Caco-2 (cell line): ENCODE measurements at regions not wholly inside any gene's neighbourhood (a gene's known extent, or its start where the extent isn't known, plus 50 kb on each side); places are given as distances from the start of the nearest gene placed in this dataset.

ENCODE experiments used
- BruUV-seq: library from RNA; stranded (reverse); fragments of 400-500 nt; replicated peaks from 2 replicates; lab custom pipeline; 2021; lab: Mats Ljungman, UMichigan
- CTCF ChIA-PET: fragments of 300-600 bp; sonication (Branson Sonifier 250); formaldehyde crosslinking; loops from one replicate; lab custom pipeline; 2022; ENCODE audit warnings: antibody characterized with exemption; lab: Charles Lee
- POLR2A ChIA-PET: fragments of 300-600 bp; sonication (Branson Sonifier 250); formaldehyde crosslinking; loops from one replicate; lab custom pipeline; 2022; ENCODE audit warnings: antibody characterized with exemption; lab: Charles Lee
- DNase-seq, 2 experiments: peaks; one replicate each; pipeline versions ENCODE4 v3.0.0 to v3.0.0-alpha.2; 2020 to 2022
- H3K27me3 ChIP-seq: replicated peaks from 2 replicates; pipeline ENCODE4 v1.6.0; 2011; ENCODE audit warnings: low read length; ENCODE audit not compliant: control insufficient read depth, insufficient read depth
- H3K36me3 ChIP-seq: 2 replicates; pipeline ENCODE4 v1.5.1; 2011; ENCODE audit warnings: low read length; ENCODE audit not compliant: control insufficient read depth, insufficient read depth
- H3K4me1 ChIP-seq: fragments of 250-450 bp; sonication (Bioruptor Pico); 2 replicates; pipeline ENCODE4 v1.5.1; 2020; ENCODE audit warnings: mild to moderate bottlenecking
- H3K4me3 ChIP-seq: 2 replicates; pipeline ENCODE4 v1.5.1; 2011; ENCODE audit warnings: low read depth, mild to moderate bottlenecking, control low read depth, low read length
- H3K9me3 ChIP-seq: fragments of 250-450 bp; sonication (Bioruptor Pico); 2 replicates; pipeline ENCODE4 v1.5.1; 2020; ENCODE audit warnings: mild to moderate bottlenecking, moderate library complexity
- H3K27ac Mint-ChIP-seq: one replicate; pipeline ENCODE4 v1.8.0; 2022; ENCODE audit warnings: mixed read lengths; ENCODE audit not compliant: unreplicated experiment
- H3K27me3 Mint-ChIP-seq: one replicate; pipeline ENCODE4 v1.8.0; 2022; ENCODE audit warnings: mixed read lengths; ENCODE audit not compliant: insufficient read depth, unreplicated experiment
- H3K36me3 Mint-ChIP-seq: one replicate; pipeline ENCODE4 v1.8.0; 2022; ENCODE audit warnings: mild to moderate bottlenecking, mixed read lengths; ENCODE audit not compliant: insufficient read depth, unreplicated experiment
- H3K4me1 Mint-ChIP-seq: one replicate; pipeline ENCODE4 v1.8.0; 2022; ENCODE audit warnings: low read depth, mixed read lengths; ENCODE audit not compliant: unreplicated experiment
- H3K4me3 Mint-ChIP-seq: one replicate; pipeline ENCODE4 v1.8.0; 2022; ENCODE audit warnings: mild to moderate bottlenecking, moderate library complexity, mixed read lengths; ENCODE audit not compliant: unreplicated experiment
- H3K9me3 Mint-ChIP-seq: one replicate; pipeline ENCODE4 v1.8.0; 2022; ENCODE audit warnings: mixed read lengths; ENCODE audit not compliant: unreplicated experiment
- intact Hi-C: fragments of 100-400 bp; cut with micrococcal nuclease; formaldehyde crosslinking; loops from one replicate; pipeline ENCODE4 v1.10.0; 2022; ENCODE audit not compliant: unreplicated experiment
- TF ChIP-seq, protein P1 (sequence below), 2 experiments: fragments of 200-600 bp in 1 of 2; IDR thresholded peaks; 1 replicate in 1 of 2; 2 replicates in 1 of 2; pipeline versions ENCODE4 v1.5.1 to v1.8.0; 2011 to 2022; ENCODE audit warnings: antibody characterized with exemption in 1 of 2, control low read depth in 1 of 2, inconsistent platforms in 1 of 2, low read depth in 1 of 2, low read length in 1 of 2, mild to moderate bottlenecking in 1 of 2, moderate library complexity in 1 of 2; ENCODE audit not compliant: insufficient read depth in 1 of 2, severe bottlenecking in 1 of 2, unreplicated experiment in 1 of 2

DNA sequence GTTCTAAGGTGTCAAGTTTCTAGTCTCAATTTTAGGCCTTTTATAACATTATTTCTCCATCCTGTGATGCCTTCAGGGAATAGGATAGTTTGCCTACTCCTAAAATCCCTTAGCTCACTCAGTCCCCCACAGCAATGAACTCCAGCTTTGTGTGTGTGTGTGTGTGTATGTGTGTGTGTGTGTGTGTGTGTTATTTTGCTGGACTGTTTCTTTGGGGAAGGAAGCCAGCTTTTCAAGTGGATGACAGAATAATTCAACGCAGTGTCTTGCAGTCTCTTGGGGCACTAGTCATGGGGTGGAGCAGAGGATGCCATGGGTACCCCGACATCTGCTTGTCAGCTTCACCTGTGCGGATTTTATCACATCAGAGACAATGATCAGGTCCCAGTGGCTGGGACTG, 262.8 kb upstream of the DAPK1 start:
- ChIA-PET CTCF (no interaction called here), POLR2A (no interaction called here)
- no peak overlapping the region for H3K4me3 ChIP-seq
- Mint-ChIP-seq H3K9me3 (no peaks in the 10 kb centered on the region), H3K4me3 (no peak overlapping the region), H3K36me3 (no peaks in the 10 kb centered on the region), H3K27ac (no peak overlapping the region), H3K27me3 (peaks cover 6% of the 10 kb centered on the region), H3K4me1 (no peaks in the 10 kb centered on the region)
- intact Hi-C loops: no loop called here
- no peak for DNase-seq
- no TSS peak for BruUV-seq
- H3K27me3 ChIP-seq: no peaks in the 10 kb centered on the region
- no peaks in the 10 kb centered on the region for H3K9me3 ChIP-seq
- H3K36me3 ChIP-seq: no peaks in the 10 kb centered on the region
- H3K4me1 ChIP-seq: no peaks in the 10 kb centered on the region
- TF ChIP-seq, protein P1, sequence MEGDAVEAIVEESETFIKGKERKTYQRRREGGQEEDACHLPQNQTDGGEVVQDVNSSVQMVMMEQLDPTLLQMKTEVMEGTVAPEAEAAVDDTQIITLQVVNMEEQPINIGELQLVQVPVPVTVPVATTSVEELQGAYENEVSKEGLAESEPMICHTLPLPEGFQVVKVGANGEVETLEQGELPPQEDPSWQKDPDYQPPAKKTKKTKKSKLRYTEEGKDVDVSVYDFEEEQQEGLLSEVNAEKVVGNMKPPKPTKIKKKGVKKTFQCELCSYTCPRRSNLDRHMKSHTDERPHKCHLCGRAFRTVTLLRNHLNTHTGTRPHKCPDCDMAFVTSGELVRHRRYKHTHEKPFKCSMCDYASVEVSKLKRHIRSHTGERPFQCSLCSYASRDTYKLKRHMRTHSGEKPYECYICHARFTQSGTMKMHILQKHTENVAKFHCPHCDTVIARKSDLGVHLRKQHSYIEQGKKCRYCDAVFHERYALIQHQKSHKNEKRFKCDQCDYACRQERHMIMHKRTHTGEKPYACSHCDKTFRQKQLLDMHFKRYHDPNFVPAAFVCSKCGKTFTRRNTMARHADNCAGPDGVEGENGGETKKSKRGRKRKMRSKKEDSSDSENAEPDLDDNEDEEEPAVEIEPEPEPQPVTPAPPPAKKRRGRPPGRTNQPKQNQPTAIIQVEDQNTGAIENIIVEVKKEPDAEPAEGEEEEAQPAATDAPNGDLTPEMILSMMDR (IDR thresholded peaks at IDR 0.05; ENCODE audit: insufficient read depth in 1 of 2, low read depth in 1 of 2, low read length in 1 of 2, severe bottlenecking in 1 of 2, unreplicated experiment in 1 of 2): no peak

DNA sequence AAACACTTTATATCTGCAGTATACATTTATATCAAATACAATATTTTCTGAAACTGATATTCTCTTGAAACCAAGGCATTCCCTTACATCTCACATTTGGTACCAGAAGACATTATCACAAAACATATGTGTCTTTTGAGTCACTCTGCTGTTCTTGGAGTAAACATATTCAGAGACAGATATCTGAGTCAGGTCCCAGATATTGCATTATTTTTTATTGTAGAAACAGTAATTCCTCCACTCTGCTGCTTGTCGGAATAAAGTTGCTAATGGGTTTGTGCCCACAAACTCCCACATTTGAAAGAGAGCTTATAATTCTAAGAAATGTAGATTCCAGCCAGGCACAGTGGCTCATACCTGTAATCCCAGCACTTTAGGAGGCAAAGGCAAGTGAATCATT, 261.1 kb upstream of the DAPK1 start:
- ChIA-PET POLR2A (no interaction called here), CTCF (no interaction called here)
- Mint-ChIP-seq H3K27ac (no peak overlapping the region), H3K4me3 (no peak overlapping the region), H3K36me3 (no peaks in the 10 kb centered on the region), H3K27me3 (peaks cover 6% of the 10 kb centered on the region), H3K4me1 (no peaks in the 10 kb centered on the region), H3K9me3 (no peaks in the 10 kb centered on the region)
- Histone ChIP-seq H3K36me3 (no peaks in the 10 kb centered on the region), H3K9me3 (no peaks in the 10 kb centered on the region), H3K4me3 (no peak overlapping the region), H3K27me3 (no peaks in the 10 kb centered on the region), H3K4me1 (no peaks in the 10 kb centered on the region)
- DNase-seq: no peak
- TF ChIP-seq, protein P1 (IDR thresholded peaks at IDR 0.05; ENCODE audit: insufficient read depth in 1 of 2, low read depth in 1 of 2, low read length in 1 of 2, severe bottlenecking in 1 of 2, unreplicated experiment in 1 of 2): no peak
- intact Hi-C loops: no loop called here
- BruUV-seq: no TSS peak

DNA sequence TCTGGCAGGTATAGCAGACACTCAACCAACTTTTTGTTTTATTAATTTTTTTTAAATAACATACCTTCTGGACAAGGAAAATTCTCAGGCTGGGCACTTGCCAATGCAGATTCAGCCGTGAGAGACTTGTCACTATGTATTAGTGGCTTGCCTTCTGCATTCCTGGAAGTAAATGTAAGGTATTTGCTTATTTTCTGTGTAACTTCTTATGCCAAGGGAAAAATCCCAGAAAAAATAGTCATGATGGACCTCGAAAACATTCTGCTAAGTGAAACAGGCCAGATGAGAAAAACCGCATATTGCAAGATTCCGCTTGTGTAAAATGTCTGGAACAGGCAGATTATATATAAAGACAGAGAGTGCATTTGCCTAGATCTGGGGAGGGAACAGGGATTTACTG, 260.3 kb upstream of the DAPK1 start:
- intact Hi-C loops: no loop called here
- CTCF ChIA-PET: no interaction called here
- H3K4me3 ChIP-seq: no peak overlapping the region
- no peaks in the 10 kb centered on the region for H3K4me1 ChIP-seq
- POLR2A ChIA-PET: no interaction called here
- H3K27ac Mint-ChIP-seq: no peak overlapping the region
- no peak for DNase-seq
- H3K4me1 Mint-ChIP-seq: no peaks in the 10 kb centered on the region
- no TSS peak for BruUV-seq
- TF ChIP-seq, protein P1 (IDR thresholded peaks at IDR 0.05; ENCODE audit: insufficient read depth in 1 of 2, low read depth in 1 of 2, low read length in 1 of 2, severe bottlenecking in 1 of 2, unreplicated experiment in 1 of 2): no peak
- no peaks in the 10 kb centered on the region for H3K9me3 ChIP-seq
- no peaks in the 10 kb centered on the region for H3K27me3 ChIP-seq
- H3K4me3 Mint-ChIP-seq: no peak overlapping the region
- H3K27me3 Mint-ChIP-seq: peaks cover 6% of the 10 kb centered on the region
- H3K9me3 Mint-ChIP-seq: no peaks in the 10 kb centered on the region
- H3K36me3 ChIP-seq: no peaks in the 10 kb centered on the region
- H3K36me3 Mint-ChIP-seq: no peaks in the 10 kb centered on the region
